ENCODE measurements at regions not wholly inside any gene's neighbourhood (a gene's known extent, or its start where the extent isn't known, plus 50 kb on each side); places are given as distances from the start of the nearest gene placed in this dataset.

DNA sequence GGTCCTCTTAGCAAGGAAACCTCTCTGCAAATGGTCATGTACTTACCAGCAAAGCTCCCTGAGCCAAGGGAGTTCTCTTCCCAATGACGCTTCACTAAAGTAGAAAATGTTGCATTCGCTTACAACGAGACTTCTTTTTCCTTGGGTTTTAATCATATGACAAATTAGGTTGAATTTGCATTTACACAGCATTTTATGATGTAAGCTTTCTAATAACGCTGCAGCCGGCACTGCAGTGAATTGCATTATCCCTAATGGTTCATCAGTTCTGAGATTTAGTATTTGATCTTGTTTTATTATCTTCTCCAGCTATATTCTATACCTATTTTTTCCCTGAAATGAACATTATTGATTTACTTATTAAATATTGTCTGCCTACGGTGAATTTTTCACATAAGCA lies 339.3 kb upstream of the PFKP start:
- no peak overlapping the region for H3K27ac Mint-ChIP-seq
- CTCF ChIA-PET = no interaction called here
- no peak for DNase-seq
- no peak overlapping the region for H3K4me3 Mint-ChIP-seq
- no peaks in the 10 kb centered on the region for H3K9me3 Mint-ChIP-seq (ENCODE audit: low read depth)
- ATAC-seq = no peak
- H3K4me1 Mint-ChIP-seq = no peaks in the 10 kb centered on the region
- intact Hi-C loops (cut with DNase I, micrococcal nuclease) = no loop called here
- POLR2A ChIA-PET = no interaction called here
- H3K36me3 Mint-ChIP-seq (ENCODE audit: low read depth) = no peaks in the 10 kb centered on the region
- H3K27me3 Mint-ChIP-seq = peaks cover 8% of the 10 kb centered on the region

DNA sequence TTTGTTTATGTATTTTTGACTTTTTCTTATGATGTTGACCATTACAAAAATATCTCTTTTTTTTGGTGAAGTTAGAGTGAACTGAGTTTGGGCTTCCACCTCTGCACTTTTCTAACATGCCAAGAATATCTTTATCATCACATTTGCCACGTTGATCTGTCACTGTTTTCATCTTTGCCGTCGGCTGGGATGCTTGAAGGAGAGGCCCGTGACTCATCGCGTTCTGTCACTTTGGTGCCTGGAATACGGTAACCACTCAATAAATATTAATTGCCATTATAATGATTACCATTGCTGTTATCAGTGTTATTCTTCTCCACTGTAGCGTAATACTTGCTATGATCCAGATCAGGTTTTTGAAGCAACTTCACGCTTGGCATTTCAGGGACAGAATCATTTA lies 350.8 kb upstream of the PFKP start:
- peaks cover 2% of the 10 kb centered on the region for H3K27me3 Mint-ChIP-seq
- no peaks in the 10 kb centered on the region for H3K4me1 Mint-ChIP-seq
- no peaks in the 10 kb centered on the region for H3K9me3 Mint-ChIP-seq (ENCODE audit: low read depth)
- POLR2A ChIA-PET = no interaction called here
- ATAC-seq = no peak
- no peaks in the 10 kb centered on the region for H3K36me3 Mint-ChIP-seq (ENCODE audit: low read depth)
- CTCF ChIA-PET = no interaction called here
- H3K27ac Mint-ChIP-seq = no peak overlapping the region
- intact Hi-C loops (cut with DNase I, micrococcal nuclease) = no loop called here
- DNase-seq = no peak
- H3K4me3 Mint-ChIP-seq = no peak overlapping the region

DNA sequence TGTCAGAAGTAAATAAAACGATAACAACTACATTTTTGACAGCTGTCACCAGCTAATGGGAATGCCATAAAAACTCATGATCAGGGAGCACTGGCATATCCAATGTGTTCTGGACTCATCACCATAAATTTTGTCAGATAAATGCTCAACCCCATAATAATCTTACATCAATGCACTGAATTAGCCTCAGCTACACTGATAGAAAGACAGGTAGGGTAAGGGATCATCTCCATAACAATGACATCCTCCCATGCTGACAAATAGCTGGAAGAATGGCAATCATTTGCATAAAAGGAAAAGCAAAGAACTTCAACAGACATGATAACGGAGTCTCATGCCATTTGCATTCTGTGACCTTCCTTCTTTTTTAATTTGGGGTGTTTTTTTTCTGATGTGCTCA lies 352.8 kb upstream of the PFKP start:
- H3K27ac Mint-ChIP-seq = no peak overlapping the region
- H3K9me3 Mint-ChIP-seq (ENCODE audit: low read depth) = peaks cover 5% of the 10 kb centered on the region

DNA sequence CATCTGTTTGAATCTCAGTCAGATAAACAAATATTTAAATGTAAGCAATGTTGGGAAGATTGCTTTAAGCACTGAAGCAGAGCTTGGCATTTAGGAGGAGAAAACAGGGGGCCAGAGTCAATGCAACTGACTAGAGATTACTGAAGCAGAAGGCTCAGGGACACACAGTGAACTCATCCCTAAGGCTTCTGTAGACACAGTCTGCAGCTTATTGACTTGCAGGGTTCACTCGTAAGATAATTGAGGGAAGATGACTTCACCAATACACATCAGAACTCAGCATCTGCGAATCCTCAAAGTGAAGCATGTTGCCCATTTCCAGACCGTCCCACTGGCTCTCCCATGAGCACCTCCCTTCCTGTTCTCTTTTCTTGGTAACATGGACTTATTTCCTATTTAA lies 363.4 kb upstream of the PFKP start:
- Mint-ChIP-seq H3K27ac (no peak overlapping the region), H3K4me1 (no peaks in the 10 kb centered on the region), H3K36me3 (ENCODE audit: low read depth) (no peaks in the 10 kb centered on the region), H3K9me3 (ENCODE audit: low read depth) (no peaks in the 10 kb centered on the region), H3K4me3 (no peak overlapping the region), H3K27me3 (no peaks in the 10 kb centered on the region)
- ChIA-PET POLR2A (no interaction called here), CTCF (no interaction called here)
- DNase-seq (no peak), ATAC-seq (no peak)
- intact Hi-C loops (cut with DNase I, micrococcal nuclease) = no loop called here

More for the DNA sequence above, 352.8 kb upstream of the PFKP start:
- ATAC-seq (no peak), DNase-seq (no peak)
- H3K36me3 Mint-ChIP-seq (ENCODE audit: low read depth) = no peaks in the 10 kb centered on the region
- H3K4me1 Mint-ChIP-seq = no peaks in the 10 kb centered on the region
- no peak overlapping the region for H3K4me3 Mint-ChIP-seq
- peaks cover 5% of the 10 kb centered on the region for H3K27me3 Mint-ChIP-seq
- intact Hi-C loops (cut with DNase I, micrococcal nuclease) = no loop called here
- CTCF ChIA-PET = no interaction called here
- POLR2A ChIA-PET = no interaction called here

GRCh38 chr10:2701802-2702201 lies 365.5 kb upstream of the PFKP start:
- Mint-ChIP-seq H3K27ac (no peak overlapping the region), H3K27me3 (no peaks in the 10 kb centered on the region), H3K36me3 (ENCODE audit: low read depth) (no peaks in the 10 kb centered on the region), H3K9me3 (ENCODE audit: low read depth) (no peaks in the 10 kb centered on the region), H3K4me3 (no peak overlapping the region), H3K4me1 (no peaks in the 10 kb centered on the region)
- DNase-seq (no peak), ATAC-seq (no peak)
- ChIA-PET POLR2A (no interaction called here), CTCF (no interaction called here)
- intact Hi-C loops (cut with DNase I, micrococcal nuclease) = no loop called here

DNA sequence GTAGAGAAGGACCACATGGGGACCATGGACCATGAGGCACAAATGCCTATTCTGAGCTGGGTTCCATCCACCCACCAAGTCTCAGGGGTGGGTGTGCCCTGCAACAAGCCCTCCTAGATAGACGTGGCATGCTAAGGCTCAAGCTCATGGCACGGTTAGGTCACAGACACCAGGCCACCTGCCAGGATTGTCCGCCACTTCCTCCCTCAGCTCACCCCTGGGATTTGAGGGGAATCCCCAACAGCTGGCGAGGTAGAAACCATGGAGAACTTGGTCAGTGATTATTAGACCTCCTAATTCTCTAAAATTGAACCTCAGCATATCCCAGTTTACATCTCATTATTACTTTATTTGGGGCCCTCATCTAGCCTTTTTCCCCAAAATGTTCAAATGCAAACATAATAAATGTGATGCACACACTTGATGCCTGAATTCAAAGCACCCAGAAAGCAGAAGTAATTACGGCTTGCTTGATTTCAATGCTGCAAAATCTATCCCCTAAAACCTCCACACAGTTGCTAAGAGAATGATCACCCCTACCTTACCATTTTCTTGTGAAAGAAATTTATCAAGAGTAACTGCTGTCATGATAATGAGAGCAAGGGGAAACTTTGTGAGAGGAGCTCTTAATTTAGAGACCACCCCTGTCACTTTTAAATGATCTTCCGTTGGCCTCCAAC lies 366.6 kb upstream of the PFKP start:
- POLR2A ChIA-PET = no interaction called here
- H3K9me3 Mint-ChIP-seq (ENCODE audit: low read depth) = no peaks in the 10 kb centered on the region
- DNase-seq = no peak
- no peak overlapping the region for H3K4me3 Mint-ChIP-seq
- no peaks in the 10 kb centered on the region for H3K27me3 Mint-ChIP-seq
- intact Hi-C loops (cut with DNase I, micrococcal nuclease) = no loop called here
- no peak for ATAC-seq
- no peaks in the 10 kb centered on the region for H3K4me1 Mint-ChIP-seq
- no peaks in the 10 kb centered on the region for H3K36me3 Mint-ChIP-seq (ENCODE audit: low read depth)
- CTCF ChIA-PET = no interaction called here
- no peak overlapping the region for H3K27ac Mint-ChIP-seq

DNA sequence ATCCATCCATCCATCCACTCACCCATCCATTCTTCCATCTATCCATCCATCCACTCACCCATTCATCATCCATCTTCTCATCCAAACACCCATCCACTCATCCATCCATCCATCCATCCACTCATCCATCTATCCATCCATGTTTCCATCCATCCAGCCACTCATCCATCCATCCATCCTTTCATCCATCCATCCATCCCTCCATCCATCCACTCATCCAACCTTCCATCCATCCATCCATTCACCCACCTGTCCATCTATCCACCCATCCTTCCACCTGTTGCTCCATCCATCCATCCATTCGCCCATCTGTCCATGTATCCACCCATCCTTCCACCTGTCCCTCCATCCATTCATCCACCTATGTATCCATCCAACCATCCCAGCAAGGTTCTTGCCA lies 378.4 kb upstream of the PFKP start:
- Mint-ChIP-seq H3K27ac (no peak overlapping the region), H3K4me1 (no peaks in the 10 kb centered on the region), H3K4me3 (no peak overlapping the region), H3K36me3 (ENCODE audit: low read depth) (no peaks in the 10 kb centered on the region), H3K27me3 (peaks cover 4% of the 10 kb centered on the region), H3K9me3 (ENCODE audit: low read depth) (no peaks in the 10 kb centered on the region)
- DNase-seq (no peak), ATAC-seq (no peak)
- intact Hi-C loops (cut with DNase I, micrococcal nuclease) = no loop called here
- ChIA-PET CTCF (no interaction called here), POLR2A (no interaction called here)

DNA sequence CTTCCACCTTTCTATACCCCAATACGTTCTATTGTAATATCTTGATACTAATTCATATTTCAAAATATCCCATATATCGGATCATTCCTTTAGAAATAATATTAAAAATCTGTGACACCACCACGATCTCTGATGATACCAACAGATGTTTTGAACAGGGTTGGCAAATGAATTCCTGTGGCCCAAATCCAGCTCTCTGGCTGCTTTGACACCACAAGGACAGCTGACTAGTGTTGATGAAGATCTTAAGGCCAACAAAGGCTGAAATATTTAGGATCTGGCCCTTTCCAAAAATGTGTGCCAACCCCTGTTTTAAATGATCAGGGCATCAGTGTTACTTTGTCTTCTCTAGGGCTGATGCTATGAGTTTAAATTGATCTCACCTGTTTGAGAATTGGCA lies 380.7 kb upstream of the PFKP start:
- DNase-seq (no peak), ATAC-seq (no peak)
- intact Hi-C loops (cut with DNase I, micrococcal nuclease) = no loop called here
- POLR2A ChIA-PET = no interaction called here
- Mint-ChIP-seq H3K9me3 (ENCODE audit: low read depth) (no peaks in the 10 kb centered on the region), H3K4me1 (no peaks in the 10 kb centered on the region), H3K27me3 (peaks cover 6% of the 10 kb centered on the region), H3K4me3 (no peak overlapping the region), H3K36me3 (ENCODE audit: low read depth) (no peaks in the 10 kb centered on the region), H3K27ac (no peak overlapping the region)
- CTCF ChIA-PET = no interaction called here

GRCh38 chr10:2682491-2682890 lies 384.9 kb upstream of the PFKP start:
- no peaks in the 10 kb centered on the region for H3K4me1 Mint-ChIP-seq
- no peaks in the 10 kb centered on the region for H3K36me3 Mint-ChIP-seq (ENCODE audit: low read depth)
- DNase-seq (no peak), ATAC-seq (no peak)
- intact Hi-C loops (cut with DNase I, micrococcal nuclease) = no loop called here
- no peaks in the 10 kb centered on the region for H3K9me3 Mint-ChIP-seq (ENCODE audit: low read depth)
- peaks cover 8% of the 10 kb centered on the region for H3K27me3 Mint-ChIP-seq
- ChIA-PET POLR2A (no interaction called here), CTCF (no interaction called here)
- H3K4me3 Mint-ChIP-seq = no peak overlapping the region
- H3K27ac Mint-ChIP-seq = no peak overlapping the region

DNA sequence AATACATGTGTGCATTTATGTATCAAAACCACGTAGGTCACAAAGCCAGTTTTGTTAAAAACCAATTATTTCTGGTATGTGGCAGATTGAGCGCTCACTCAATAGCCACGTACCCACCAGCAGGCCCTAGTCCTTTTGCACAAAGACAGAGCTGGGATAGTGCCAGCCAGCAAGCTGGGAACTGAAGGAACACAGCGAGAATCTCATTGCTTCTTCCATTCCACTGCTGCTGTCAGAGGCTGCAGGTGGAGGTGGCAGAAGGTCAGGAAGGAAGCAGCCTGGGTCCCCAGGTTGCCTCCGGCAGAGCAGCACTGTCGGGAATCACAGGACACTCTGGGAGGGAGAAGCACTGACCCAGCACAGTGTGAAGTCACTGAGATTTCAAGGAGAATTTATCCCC lies 385.5 kb upstream of the PFKP start:
- no peaks in the 10 kb centered on the region for H3K36me3 Mint-ChIP-seq (ENCODE audit: low read depth)
- CTCF ChIA-PET = no interaction called here
- POLR2A ChIA-PET = no interaction called here

GRCh38 chr10:2680821-2681220 lies 386.5 kb upstream of the PFKP start:
- Mint-ChIP-seq H3K27me3 (peaks cover 8% of the 10 kb centered on the region), H3K4me3 (no peak overlapping the region), H3K9me3 (ENCODE audit: low read depth) (no peaks in the 10 kb centered on the region), H3K36me3 (ENCODE audit: low read depth) (no peaks in the 10 kb centered on the region), H3K27ac (no peak overlapping the region), H3K4me1 (no peaks in the 10 kb centered on the region)
- ChIA-PET POLR2A (no interaction called here), CTCF (interaction anchor here (0.6 kb wide), 1 partner anchor 252 kb away, joined by 3 read pairs; no protein-coding TSS in a partner anchor)
- DNase-seq (no peak), ATAC-seq (no peak)
- intact Hi-C loops (cut with DNase I, micrococcal nuclease) = no loop called here

More for the DNA sequence above, 385.5 kb upstream of the PFKP start:
- no peak overlapping the region for H3K27ac Mint-ChIP-seq
- no peaks in the 10 kb centered on the region for H3K4me1 Mint-ChIP-seq
- intact Hi-C loops (cut with DNase I, micrococcal nuclease) = no loop called here
- peaks cover 8% of the 10 kb centered on the region for H3K27me3 Mint-ChIP-seq
- H3K4me3 Mint-ChIP-seq = no peak overlapping the region
- no peak for ATAC-seq
- H3K9me3 Mint-ChIP-seq (ENCODE audit: low read depth) = no peaks in the 10 kb centered on the region
- DNase-seq = no peak

- Mint-ChIP-seq H3K9me3 (ENCODE audit: low read depth) (no peaks in the 10 kb centered on the region), H3K27ac (no peak overlapping the region), H3K27me3 (peaks cover 6% of the 10 kb centered on the region), H3K4me3 (no peak overlapping the region), H3K36me3 (ENCODE audit: low read depth) (no peaks in the 10 kb centered on the region), H3K4me1 (no peaks in the 10 kb centered on the region)
- intact Hi-C loops (cut with DNase I, micrococcal nuclease) = no loop called here
- DNase-seq (no peak), ATAC-seq (no peak)
- ChIA-PET CTCF (no interaction called here), POLR2A (no interaction called here)
Measured at GRCh38 chr10:2679646-2680045, 387.7 kb upstream of the PFKP start.

- H3K4me3 Mint-ChIP-seq = no peak overlapping the region
- no peaks in the 10 kb centered on the region for H3K4me1 Mint-ChIP-seq
- H3K27me3 Mint-ChIP-seq = peaks cover 4% of the 10 kb centered on the region
- no peak overlapping the region for H3K27ac Mint-ChIP-seq
- no peaks in the 10 kb centered on the region for H3K9me3 Mint-ChIP-seq (ENCODE audit: low read depth)
- DNase-seq (no peak), ATAC-seq (no peak)
- ChIA-PET POLR2A (no interaction called here), CTCF (no interaction called here)
- intact Hi-C loops (cut with DNase I, micrococcal nuclease) = no loop called here
- no peaks in the 10 kb centered on the region for H3K36me3 Mint-ChIP-seq (ENCODE audit: low read depth)
Measured at GRCh38 chr10:2676455-2676854, 390.9 kb upstream of the PFKP start.
